OCI-LY3 (cell line): ENCODE measurements at regions not wholly inside any gene's neighbourhood (a gene's known extent, or its start where the extent isn't known, plus 50 kb on each side); places are given as distances from the start of the nearest gene placed in this dataset.

Experiments used
- H2AFZ ChIP-seq: fragments of 200-600, 300-600 bp; shearing (Covaris generic); 2 replicates; pipeline ENCODE4 v1.6.0; 2014; ENCODE audit warnings: antibody characterized with exemption, low read depth, low read length
- H3K27ac ChIP-seq: fragments of 200-600, 300-600 bp; sonication (generic); 2 replicates; pipeline ENCODE4 v1.5.1; 2014; ENCODE audit warnings: mild to moderate bottlenecking, low read length, moderate library complexity, mixed read lengths
- H3K27me3 ChIP-seq: fragments of 200-600, 300-600 bp; sonication (generic); 2 replicates; pipeline ENCODE4 v1.6.1; 2014; ENCODE audit warnings: low read depth, low read length, mixed read lengths
- H3K36me3 ChIP-seq: fragments of 200-600, 300-600 bp; sonication (generic); replicated peaks from 2 replicates; pipeline ENCODE3; 2014; ENCODE audit warnings: low read depth, low read length, mixed read lengths
- H3K4me1 ChIP-seq: fragments of 300-600, 200-600 bp; sonication (generic); 2 replicates; pipeline ENCODE4 v1.6.1; 2014; ENCODE audit warnings: low read length, mixed read lengths
- H3K4me2 ChIP-seq: fragments of 200-600, 300-600 bp; sonication (generic); 2 replicates; pipeline ENCODE4 v1.6.1; 2014; ENCODE audit warnings: low read length, mixed read lengths
- H3K4me3 ChIP-seq: fragments of 300-600, 200-600 bp; sonication (generic); 2 replicates; pipeline ENCODE4 v1.5.1; 2014; ENCODE audit warnings: antibody characterized with exemption, mild to moderate bottlenecking, low read length, moderate library complexity
- H3K79me2 ChIP-seq: fragments of 300-600, 200-600 bp; shearing (Covaris generic); 2 replicates; pipeline ENCODE4 v1.6.1; 2014; ENCODE audit warnings: mild to moderate bottlenecking, low read length, mixed read lengths
- H3K9ac ChIP-seq: fragments of 300-600, 200-600 bp; shearing (Covaris generic); 2 replicates; pipeline ENCODE4 v1.6.0; 2014; ENCODE audit warnings: mild to moderate bottlenecking, low read length, moderate library complexity
- H3K9me3 ChIP-seq: fragments of 200-600, 300-600 bp; shearing (Covaris generic); 2 replicates; pipeline ENCODE4 v1.6.1; 2014; ENCODE audit warnings: low read length, mixed read lengths; ENCODE audit not compliant: insufficient read depth
- H4K20me1 ChIP-seq: fragments of 200-600, 300-600 bp; sonication (generic); 2 replicates; pipeline ENCODE4 v1.6.1; 2016; ENCODE audit warnings: low read length, mixed read lengths; ENCODE audit not compliant: insufficient read depth
- CTCF ChIP-seq: fragments of 200-600, 300-600 bp; sonication (generic); IDR thresholded peaks from 2 replicates; pipeline ENCODE4 v1.5.1; 2014; ENCODE audit warnings: antibody characterized with exemption, low read length, low read depth
- EZH2phosphoT487 ChIP-seq: fragments of 200-600 bp; shearing (Covaris generic); IDR thresholded peaks from 2 replicates; pipeline ENCODE4 v1.6.1; 2018; ENCODE audit warnings: antibody characterized with exemption, mixed run types, low read depth

DNA sequence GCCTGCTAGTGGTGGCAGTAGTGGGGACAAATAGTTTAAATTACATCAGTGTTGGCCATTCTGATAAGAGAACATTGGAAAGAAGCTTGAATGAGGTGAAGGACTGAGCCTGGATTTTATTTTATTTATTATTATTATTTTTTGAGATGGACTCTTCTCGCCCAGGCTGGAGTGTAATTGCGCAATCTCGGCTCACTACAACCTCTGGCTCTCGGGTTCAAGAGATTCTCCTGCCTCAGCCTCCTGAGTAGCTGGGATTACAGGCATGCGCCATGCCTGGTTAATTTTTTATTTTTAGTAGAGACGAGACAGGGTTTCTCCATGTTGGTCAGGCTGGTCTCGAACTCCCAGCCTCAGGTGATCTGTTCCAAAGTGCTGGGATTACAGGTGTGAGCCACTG is 739.4 kb downstream of the AACS start:
- Histone ChIP-seq H3K4me3 (no peak overlapping the region), H3K27ac (no peak overlapping the region), H3K4me2 (no peak overlapping the region), H3K36me3 (no peaks in the 10 kb centered on the region), H2AFZ (no peak overlapping the region), H3K9ac (no peak overlapping the region), H3K27me3 (no peaks in the 10 kb centered on the region), H3K4me1 (peaks cover 15% of the 10 kb centered on the region), H3K79me2 (no peaks in the 10 kb centered on the region), H4K20me1 (no peaks in the 10 kb centered on the region), H3K9me3 (no peaks in the 10 kb centered on the region)
- TF ChIP-seq CTCF = no peak
- no peak for TF ChIP-seq EZH2phosphoT487

GRCh38 chr12:125824276-125824675 is 759.0 kb downstream of the AACS start:
- no peak for TF ChIP-seq CTCF
- TF ChIP-seq EZH2phosphoT487 = no peak
- Histone ChIP-seq H3K4me3 (no peak overlapping the region), H2AFZ (no peak overlapping the region), H4K20me1 (no peaks in the 10 kb centered on the region), H3K36me3 (no peaks in the 10 kb centered on the region), H3K4me1 (no peaks in the 10 kb centered on the region), H3K9me3 (no peaks in the 10 kb centered on the region), H3K4me2 (no peak overlapping the region), H3K27ac (no peak overlapping the region), H3K27me3 (no peaks in the 10 kb centered on the region), H3K79me2 (no peaks in the 10 kb centered on the region), H3K9ac (no peak overlapping the region)

- Histone ChIP-seq H3K4me3 (no peak overlapping the region), H3K9me3 (no peaks in the 10 kb centered on the region), H3K4me1 (no peaks in the 10 kb centered on the region), H3K4me2 (no peak overlapping the region), H3K36me3 (no peaks in the 10 kb centered on the region), H3K9ac (no peak overlapping the region), H4K20me1 (no peaks in the 10 kb centered on the region), H3K27me3 (no peaks in the 10 kb centered on the region), H3K27ac (no peak overlapping the region), H3K79me2 (no peaks in the 10 kb centered on the region), H2AFZ (no peak overlapping the region)
- no peak for TF ChIP-seq CTCF
- TF ChIP-seq EZH2phosphoT487 = no peak
These were observed 770.6 kb downstream of the AACS start for GRCh38 chr12:125835852-125836251.

DNA sequence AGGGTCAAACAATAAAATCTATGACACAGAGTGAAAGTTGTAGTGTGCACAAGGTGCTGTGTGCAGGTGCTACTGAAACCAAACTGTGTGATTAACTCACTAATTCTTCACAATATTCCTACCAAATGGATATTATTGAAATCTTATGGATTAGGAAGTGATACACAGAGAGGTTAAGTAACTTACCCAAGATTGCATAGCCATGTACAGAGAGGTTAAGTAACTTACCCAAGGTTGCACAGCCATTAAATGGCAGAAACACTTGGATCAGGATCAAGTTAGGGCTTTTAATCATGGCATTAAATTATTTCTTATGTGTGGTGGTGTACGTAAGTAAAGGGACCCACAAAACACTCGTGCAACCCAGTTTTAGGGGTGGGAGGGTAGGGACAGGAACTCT is 771.4 kb downstream of the AACS start:
- no peaks in the 10 kb centered on the region for H3K79me2 ChIP-seq
- no peaks in the 10 kb centered on the region for H4K20me1 ChIP-seq
- H3K4me1 ChIP-seq = no peaks in the 10 kb centered on the region
- TF ChIP-seq EZH2phosphoT487 = no peak
- no peak for TF ChIP-seq CTCF
- no peak overlapping the region for H3K9ac ChIP-seq
- H3K27ac ChIP-seq = no peak overlapping the region
- H2AFZ ChIP-seq = no peak overlapping the region
- H3K36me3 ChIP-seq = no peaks in the 10 kb centered on the region
- H3K9me3 ChIP-seq = no peaks in the 10 kb centered on the region
- H3K27me3 ChIP-seq = no peaks in the 10 kb centered on the region
- no peak overlapping the region for H3K4me3 ChIP-seq
- no peak overlapping the region for H3K4me2 ChIP-seq
